ENCODE measurements at regions not wholly inside any gene's neighbourhood (a gene's known extent, or its start where the extent isn't known, plus 50 kb on each side); places are given as distances from the start of the nearest gene placed in this dataset.

DNA sequence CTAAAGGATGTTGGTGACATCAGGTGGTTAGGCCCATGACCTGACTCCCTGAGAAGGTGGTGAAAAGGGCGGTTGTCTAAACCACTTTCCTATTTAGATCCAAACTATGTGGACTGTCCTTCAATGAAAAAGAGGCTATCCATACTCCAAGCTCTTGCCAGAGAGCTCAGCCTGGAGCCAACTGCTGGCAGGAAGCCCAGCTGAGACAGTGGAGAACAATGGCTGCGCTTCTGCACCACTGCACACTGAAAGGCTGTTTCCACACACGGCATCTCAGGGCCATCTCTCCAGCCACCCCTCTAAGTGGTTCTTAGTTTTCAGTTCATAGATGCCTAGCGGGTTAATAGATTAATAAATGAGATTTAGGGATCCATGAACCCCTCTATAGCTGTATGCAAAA lies 488.8 kb upstream of the ZMIZ1 start:
- H3K4me3 Mint-ChIP-seq, result no peak overlapping the region
- ATAC-seq (replicated peaks; ENCODE audit: extremely low read depth, poor library complexity, severe bottlenecking) (no peak), DNase-seq (ENCODE audit: low spot score in 2 of 2) (no peak)
- H3K27me3 Mint-ChIP-seq, result peaks cover 9% of the 10 kb centered on the region
- no peak overlapping the region for H3K27ac Mint-ChIP-seq (ENCODE audit: low read depth)
- no peaks in the 10 kb centered on the region for H3K9me3 Mint-ChIP-seq
- H3K4me1 Mint-ChIP-seq, result no peaks in the 10 kb centered on the region
- H3K36me3 Mint-ChIP-seq (ENCODE audit: insufficient read depth), result no peaks in the 10 kb centered on the region

DNA sequence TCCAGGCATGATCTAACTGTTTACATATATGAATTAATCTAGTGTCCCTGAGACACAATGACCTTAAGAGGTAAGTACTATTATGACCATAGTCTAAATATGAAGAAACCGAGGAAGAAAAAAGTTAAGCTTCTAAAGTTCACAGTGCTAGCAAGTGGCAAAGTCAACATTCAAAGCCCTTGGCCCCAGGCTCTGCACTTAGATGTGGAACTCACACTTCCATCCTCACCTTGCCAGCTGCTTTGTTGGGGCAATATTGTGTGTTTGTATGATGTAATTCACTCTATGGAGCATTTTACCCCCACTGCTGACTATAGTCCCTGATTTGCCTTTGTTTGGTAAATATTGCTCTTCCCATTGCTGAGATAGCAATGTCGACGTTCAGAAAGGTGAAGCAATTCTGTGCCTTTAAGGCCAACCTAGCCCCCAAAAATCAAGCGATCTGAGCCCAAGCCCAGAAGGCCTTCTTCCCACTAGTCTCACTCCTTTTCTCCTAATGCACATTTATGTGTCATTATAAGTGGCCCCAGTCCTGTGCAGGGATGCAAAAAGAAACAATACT lies 487.6 kb upstream of the ZMIZ1 start:
- no peaks in the 10 kb centered on the region for H3K4me1 Mint-ChIP-seq
- no peak for DNase-seq (ENCODE audit: low spot score in 2 of 2)
- H3K9me3 Mint-ChIP-seq, result no peaks in the 10 kb centered on the region
- H3K4me3 Mint-ChIP-seq, result no peak overlapping the region
- H3K27ac Mint-ChIP-seq (ENCODE audit: low read depth), result no peak overlapping the region
- no peaks in the 10 kb centered on the region for H3K36me3 Mint-ChIP-seq (ENCODE audit: insufficient read depth)
- no peak for ATAC-seq (replicated peaks; ENCODE audit: extremely low read depth, poor library complexity, severe bottlenecking)
- H3K27me3 Mint-ChIP-seq, result peaks cover 9% of the 10 kb centered on the region

DNA sequence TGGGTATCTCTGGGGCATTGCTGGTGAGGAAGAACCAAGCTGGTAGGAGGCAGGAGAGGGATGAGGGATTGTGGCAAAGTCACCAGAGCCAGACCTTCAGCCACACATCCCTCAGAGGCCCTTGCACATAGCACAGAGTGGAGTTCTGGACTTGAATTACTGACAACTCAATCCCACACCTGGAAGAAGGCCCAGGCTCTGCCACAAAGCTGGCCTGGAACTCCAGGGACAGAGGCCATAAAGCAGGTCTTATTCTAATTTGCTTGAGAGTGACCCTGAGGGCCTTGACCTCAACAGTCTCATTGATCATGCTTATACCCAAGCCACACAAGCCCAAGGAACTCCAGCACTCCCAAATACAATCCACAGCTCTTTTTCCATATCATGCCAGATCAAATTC lies 486.2 kb upstream of the ZMIZ1 start:
- Mint-ChIP-seq H3K4me3 (no peak overlapping the region), H3K9me3 (no peaks in the 10 kb centered on the region), H3K4me1 (no peaks in the 10 kb centered on the region), H3K36me3 (ENCODE audit: insufficient read depth) (no peaks in the 10 kb centered on the region), H3K27me3 (peaks cover 9% of the 10 kb centered on the region), H3K27ac (ENCODE audit: low read depth) (no peak overlapping the region)
- ATAC-seq (replicated peaks; ENCODE audit: extremely low read depth, poor library complexity, severe bottlenecking) (no peak), DNase-seq (ENCODE audit: low spot score in 2 of 2) (no peak)

DNA sequence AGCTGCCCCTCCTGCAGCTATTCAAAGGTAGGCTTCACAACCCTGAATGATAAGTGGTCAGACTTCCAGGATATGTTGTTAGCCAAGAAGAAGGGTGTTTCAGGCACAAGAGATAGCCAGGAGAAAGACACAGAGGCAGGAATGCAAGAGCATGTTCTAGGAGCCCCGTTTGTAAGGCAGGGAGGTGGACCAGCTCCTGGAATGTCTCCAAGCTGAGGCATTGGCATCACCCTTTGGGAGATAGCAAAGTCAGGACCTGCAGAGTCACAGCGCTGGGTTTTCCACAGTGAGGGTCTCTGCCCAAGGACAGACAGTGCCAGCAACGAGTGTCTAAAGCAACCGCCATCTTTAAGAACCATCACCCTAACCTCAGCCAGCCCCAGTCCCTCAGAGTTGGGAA lies 484.5 kb upstream of the ZMIZ1 start:
- Mint-ChIP-seq H3K27ac (ENCODE audit: low read depth) (no peak overlapping the region), H3K36me3 (ENCODE audit: insufficient read depth) (no peaks in the 10 kb centered on the region), H3K4me1 (no peaks in the 10 kb centered on the region), H3K4me3 (no peak overlapping the region), H3K9me3 (no peaks in the 10 kb centered on the region), H3K27me3 (peaks cover 9% of the 10 kb centered on the region)
- DNase-seq (ENCODE audit: low spot score in 2 of 2) (no peak), ATAC-seq (replicated peaks; ENCODE audit: extremely low read depth, poor library complexity, severe bottlenecking) (no peak)

DNA sequence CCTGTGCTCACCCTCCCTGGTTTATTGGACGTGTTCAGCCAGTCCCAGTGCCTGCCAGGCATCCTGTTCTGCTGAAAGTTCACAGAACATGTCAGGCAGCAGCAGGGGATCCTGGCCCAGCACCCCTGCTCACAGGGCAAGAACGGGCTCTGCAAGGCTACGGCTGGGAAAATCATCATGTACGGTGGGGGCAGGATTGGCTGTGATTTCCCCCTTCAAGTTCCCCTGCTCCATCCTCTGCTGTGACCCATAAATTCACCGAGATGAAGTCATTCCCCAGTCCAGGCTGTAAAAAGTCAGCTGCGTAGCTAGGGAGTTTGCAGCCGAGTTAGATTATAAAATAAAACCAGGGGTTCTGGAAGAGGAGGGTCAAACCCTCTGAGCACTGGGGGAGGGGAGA lies 484.1 kb upstream of the ZMIZ1 start:
- DNase-seq (ENCODE audit: low spot score in 2 of 2) (no peak), ATAC-seq (replicated peaks; ENCODE audit: extremely low read depth, poor library complexity, severe bottlenecking) (no peak)

GRCh38 chr10:78585952-78586351 lies 482.8 kb upstream of the ZMIZ1 start:
- no peaks in the 10 kb centered on the region for H3K4me1 Mint-ChIP-seq
- no peaks in the 10 kb centered on the region for H3K36me3 Mint-ChIP-seq (ENCODE audit: insufficient read depth)
- no peak for DNase-seq (ENCODE audit: low spot score in 2 of 2)
- peaks cover 9% of the 10 kb centered on the region for H3K27me3 Mint-ChIP-seq
- H3K9me3 Mint-ChIP-seq, result no peaks in the 10 kb centered on the region
- H3K27ac Mint-ChIP-seq (ENCODE audit: low read depth), result no peak overlapping the region
- no peak for ATAC-seq (replicated peaks; ENCODE audit: extremely low read depth, poor library complexity, severe bottlenecking)
- H3K4me3 Mint-ChIP-seq, result no peak overlapping the region

More for the DNA sequence above, 484.1 kb upstream of the ZMIZ1 start:
- Mint-ChIP-seq H3K9me3 (no peaks in the 10 kb centered on the region), H3K36me3 (ENCODE audit: insufficient read depth) (no peaks in the 10 kb centered on the region), H3K4me3 (no peak overlapping the region), H3K27ac (ENCODE audit: low read depth) (no peak overlapping the region), H3K27me3 (peaks cover 9% of the 10 kb centered on the region), H3K4me1 (no peaks in the 10 kb centered on the region)

DNA sequence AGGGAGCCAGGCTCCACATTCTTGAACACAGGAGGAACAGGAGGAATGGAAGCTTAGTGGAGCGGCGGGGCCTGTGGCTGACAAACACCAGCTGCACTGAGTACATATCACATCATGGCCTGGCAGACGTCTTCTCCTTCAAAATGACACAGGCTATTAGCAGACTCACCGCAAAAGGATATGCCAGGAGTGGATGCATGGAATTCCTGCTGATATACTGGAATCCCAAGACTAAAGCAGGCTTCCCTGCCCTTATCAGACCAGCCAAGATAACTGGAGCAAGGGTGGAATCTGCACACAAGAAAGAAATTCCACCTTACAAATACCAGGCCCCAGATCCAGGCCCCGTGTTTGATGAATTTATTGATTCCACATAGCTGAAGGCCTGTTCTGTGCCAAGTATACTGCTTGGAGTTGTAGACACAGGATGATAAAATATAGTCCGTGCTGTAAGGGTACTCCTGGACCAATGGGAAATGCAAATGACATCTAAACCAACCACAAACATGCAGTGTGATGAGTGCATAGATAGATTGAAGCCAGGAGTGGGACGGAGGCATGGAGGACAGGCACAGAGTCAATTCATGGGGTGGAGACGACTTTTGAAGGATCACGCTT lies 480.5 kb upstream of the ZMIZ1 start:
- DNase-seq (ENCODE audit: low spot score in 2 of 2), result no peak
- ATAC-seq (replicated peaks; ENCODE audit: extremely low read depth, poor library complexity, severe bottlenecking), result no peak
- no peaks in the 10 kb centered on the region for H3K27me3 Mint-ChIP-seq
- no peak overlapping the region for H3K4me3 Mint-ChIP-seq
- H3K4me1 Mint-ChIP-seq, result no peaks in the 10 kb centered on the region
- no peaks in the 10 kb centered on the region for H3K9me3 Mint-ChIP-seq
- H3K36me3 Mint-ChIP-seq (ENCODE audit: insufficient read depth), result no peaks in the 10 kb centered on the region
- H3K27ac Mint-ChIP-seq (ENCODE audit: low read depth), result no peak overlapping the region

- Mint-ChIP-seq H3K4me1 (no peaks in the 10 kb centered on the region), H3K9me3 (no peaks in the 10 kb centered on the region), H3K27me3 (no peaks in the 10 kb centered on the region), H3K4me3 (no peak overlapping the region), H3K36me3 (ENCODE audit: insufficient read depth) (no peaks in the 10 kb centered on the region), H3K27ac (ENCODE audit: low read depth) (no peak overlapping the region)
- DNase-seq (ENCODE audit: low spot score in 2 of 2) (no peak), ATAC-seq (replicated peaks; ENCODE audit: extremely low read depth, poor library complexity, severe bottlenecking) (no peak)
Measured at GRCh38 chr10:78589687-78590086, 479.1 kb upstream of the ZMIZ1 start.

DNA sequence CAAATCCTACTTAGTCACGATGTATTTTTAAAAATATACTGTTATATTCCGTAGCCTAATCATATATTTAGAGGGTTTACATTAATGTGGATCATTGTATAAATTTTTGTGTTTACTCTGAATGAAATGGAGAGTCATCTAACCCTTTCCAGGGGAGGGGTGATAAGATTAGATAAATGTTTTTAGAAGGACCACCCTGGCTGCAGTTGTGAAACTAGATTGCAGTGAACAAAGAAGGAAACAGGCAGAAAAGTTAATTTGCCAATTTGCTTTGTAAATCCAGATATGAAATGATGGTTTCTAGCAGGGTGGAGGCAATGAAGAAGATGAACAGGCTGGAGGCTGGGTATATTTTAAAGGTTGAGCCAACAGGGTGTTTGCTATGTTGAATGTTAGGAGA lies 477.7 kb upstream of the ZMIZ1 start:
- Mint-ChIP-seq H3K27me3 (peaks cover 9% of the 10 kb centered on the region), H3K4me3 (no peak overlapping the region), H3K27ac (ENCODE audit: low read depth) (no peak overlapping the region), H3K36me3 (ENCODE audit: insufficient read depth) (no peaks in the 10 kb centered on the region), H3K9me3 (no peaks in the 10 kb centered on the region), H3K4me1 (no peaks in the 10 kb centered on the region)
- DNase-seq (ENCODE audit: low spot score in 2 of 2) (no peak), ATAC-seq (replicated peaks; ENCODE audit: extremely low read depth, poor library complexity, severe bottlenecking) (no peak)

DNA sequence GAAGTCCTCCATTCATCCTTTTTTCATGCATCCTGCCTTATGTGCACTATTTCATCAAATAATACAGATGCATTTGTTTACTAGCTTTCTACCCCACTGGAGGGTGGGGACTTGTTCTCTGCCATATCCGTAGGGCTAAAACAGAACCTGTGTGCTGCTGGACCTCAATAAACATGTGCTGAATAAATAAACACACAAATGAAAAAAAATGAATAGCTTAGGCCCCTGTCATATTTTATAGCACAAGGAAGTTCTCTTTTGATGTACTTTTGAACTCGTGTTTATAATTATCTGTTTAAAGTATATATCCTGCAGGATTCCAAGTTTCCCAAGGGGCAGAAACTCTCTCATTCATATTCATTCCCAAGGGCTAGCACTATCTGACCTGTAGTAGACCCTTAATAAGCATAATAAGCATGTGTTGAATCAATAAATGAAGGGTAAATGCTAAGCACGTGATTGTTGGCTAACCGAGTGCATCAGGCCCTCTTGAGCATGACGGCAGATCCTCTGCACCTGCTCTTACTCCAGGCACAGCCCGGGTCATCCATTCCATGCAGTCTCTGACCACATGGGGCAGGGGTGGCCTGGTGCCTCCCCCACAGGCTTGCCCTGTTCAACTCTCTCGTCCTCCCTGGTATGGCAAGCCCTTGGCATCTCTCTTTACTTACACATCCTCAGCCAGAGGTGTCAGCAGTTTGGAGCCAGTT lies 474.1 kb upstream of the ZMIZ1 start:
- H3K36me3 Mint-ChIP-seq (ENCODE audit: insufficient read depth), result no peaks in the 10 kb centered on the region
- H3K27me3 Mint-ChIP-seq, result peaks cover 36% of the 10 kb centered on the region
- H3K9me3 Mint-ChIP-seq, result no peaks in the 10 kb centered on the region
- no peak for ATAC-seq (replicated peaks; ENCODE audit: extremely low read depth, poor library complexity, severe bottlenecking)
- DNase-seq (ENCODE audit: low spot score in 2 of 2), result no peak
- H3K4me3 Mint-ChIP-seq, result no peak overlapping the region
- H3K4me1 Mint-ChIP-seq, result no peaks in the 10 kb centered on the region
- H3K27ac Mint-ChIP-seq (ENCODE audit: low read depth), result no peak overlapping the region

DNA sequence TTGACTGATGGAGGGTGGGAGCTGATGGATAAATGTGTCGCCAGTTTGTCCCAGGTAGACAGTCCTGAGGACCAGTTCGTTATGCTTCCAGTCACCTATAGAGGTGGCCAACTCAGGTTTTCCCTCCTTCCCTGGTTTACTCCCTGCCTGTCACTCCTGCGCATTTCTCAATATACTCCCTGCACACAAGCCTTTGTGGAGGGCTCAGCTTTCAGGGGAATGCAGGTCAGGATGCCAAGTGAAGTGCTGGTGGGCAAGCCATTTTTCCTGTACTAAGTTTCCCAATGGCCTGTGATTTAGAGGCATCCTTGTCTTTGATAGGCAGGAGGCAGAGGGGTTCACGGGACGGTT lies 473.5 kb upstream of the ZMIZ1 start:
- H3K4me3 Mint-ChIP-seq, result no peak overlapping the region
- H3K27me3 Mint-ChIP-seq, result peaks cover 39% of the 10 kb centered on the region
- H3K27ac Mint-ChIP-seq (ENCODE audit: low read depth), result no peak overlapping the region
- H3K9me3 Mint-ChIP-seq, result no peaks in the 10 kb centered on the region
- DNase-seq (ENCODE audit: low spot score in 2 of 2) (no peak), ATAC-seq (replicated peaks; ENCODE audit: extremely low read depth, poor library complexity, severe bottlenecking) (no peak)
- no peaks in the 10 kb centered on the region for H3K4me1 Mint-ChIP-seq
- H3K36me3 Mint-ChIP-seq (ENCODE audit: insufficient read depth), result no peaks in the 10 kb centered on the region

DNA sequence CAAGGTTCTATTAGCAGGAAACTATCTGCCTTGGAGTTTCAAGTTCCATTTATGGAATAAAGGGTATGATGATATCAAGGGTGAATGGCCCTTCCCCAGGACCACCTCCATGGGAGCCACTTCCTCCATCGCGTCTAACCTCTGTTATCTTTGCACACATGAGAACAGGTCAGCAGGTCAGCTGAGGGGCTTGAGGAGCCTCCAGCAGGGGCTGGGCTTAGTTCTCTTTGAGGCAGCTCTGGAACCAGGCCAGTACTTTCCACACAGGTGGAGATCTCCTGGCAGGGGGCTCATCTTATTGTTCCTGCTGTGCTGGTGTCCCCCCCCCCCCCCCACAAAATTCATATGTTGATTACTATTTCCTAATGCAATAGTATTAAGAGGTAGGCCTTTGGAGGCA lies 472.2 kb upstream of the ZMIZ1 start:
- ATAC-seq (replicated peaks; ENCODE audit: extremely low read depth, poor library complexity, severe bottlenecking), result no peak
- no peaks in the 10 kb centered on the region for H3K36me3 Mint-ChIP-seq (ENCODE audit: insufficient read depth)
- H3K9me3 Mint-ChIP-seq, result no peaks in the 10 kb centered on the region
- no peak overlapping the region for H3K4me3 Mint-ChIP-seq
- H3K27ac Mint-ChIP-seq (ENCODE audit: low read depth), result no peak overlapping the region
- H3K4me1 Mint-ChIP-seq, result no peaks in the 10 kb centered on the region
- DNase-seq (ENCODE audit: low spot score in 2 of 2), result no peak
- peaks cover 52% of the 10 kb centered on the region for H3K27me3 Mint-ChIP-seq

GRCh38 chr10:78597796-78598555 lies 470.8 kb upstream of the ZMIZ1 start:
- Mint-ChIP-seq H3K4me1 (no peaks in the 10 kb centered on the region), H3K27ac (ENCODE audit: low read depth) (no peak overlapping the region), H3K9me3 (no peaks in the 10 kb centered on the region), H3K36me3 (ENCODE audit: insufficient read depth) (no peaks in the 10 kb centered on the region), H3K4me3 (no peak overlapping the region), H3K27me3 (peaks cover 65% of the 10 kb centered on the region)
- no peak for DNase-seq (ENCODE audit: low spot score in 2 of 2)
- ATAC-seq (replicated peaks; ENCODE audit: extremely low read depth, poor library complexity, severe bottlenecking), result no peak

Data from central memory CD8-positive, alpha-beta T cell (primary cell).